ENCODE measurements at regions not wholly inside any gene's neighbourhood (a gene's known extent, or its start where the extent isn't known, plus 50 kb on each side); places are given as distances from the start of the nearest gene placed in this dataset.
A peak's percentile ranks its signal among the peaks of the same experiment; 100 is the strongest.
"Not testable (repeated sequence)": the region's sequence is repeated elsewhere in the genome, so short reads cannot be mapped to it uniquely, and the experiment has no call there.

GRCh38 chr20:64327223-64327549 is 71.6 kb downstream of the PCMTD2 start:
- not testable (repeated sequence) for DNase-seq

- DNase-seq: peak; percentile 8
Measured at GRCh38 chr20:64327550-64328317, 72.2 kb downstream of the PCMTD2 start.

- not testable (repeated sequence) for DNase-seq
Measured at GRCh38 chr20:64328595-64329250, 73.2 kb downstream of the PCMTD2 start.

GRCh38 chr20:64332627-64333026 is 77.1 kb downstream of the PCMTD2 start:
- DNase-seq: not testable (repeated sequence)

Measured in activated CD4-positive, alpha-beta T cell treated with anti-CD3 and anti-CD28 coated beads, Interleukin-2, Interleukin-6, amounts not matched to agents 100 ng/mL and 50 ng/mL, durations not matched to agents 16 hours and 8 hours (primary cell).